22Rv1 (cell line): ENCODE measurements at regions not wholly inside any gene's neighbourhood (a gene's known extent, or its start where the extent isn't known, plus 50 kb on each side); places are given as distances from the start of the nearest gene placed in this dataset.

Experiments used
- ZFX ChIP-seq: fragments of 450-650 bp; IDR thresholded peaks from 2 replicates; pipeline ENCODE4 v1.6.1; 2017; ENCODE audit warnings: antibody characterized with exemption, borderline replicate concordance
- TF ChIP-seq, protein P1 (sequence below): fragments of 450-650 bp; IDR thresholded peaks from 2 replicates; pipeline ENCODE4 v1.5.1; 2017; ENCODE audit warnings: mild to moderate bottlenecking

DNA sequence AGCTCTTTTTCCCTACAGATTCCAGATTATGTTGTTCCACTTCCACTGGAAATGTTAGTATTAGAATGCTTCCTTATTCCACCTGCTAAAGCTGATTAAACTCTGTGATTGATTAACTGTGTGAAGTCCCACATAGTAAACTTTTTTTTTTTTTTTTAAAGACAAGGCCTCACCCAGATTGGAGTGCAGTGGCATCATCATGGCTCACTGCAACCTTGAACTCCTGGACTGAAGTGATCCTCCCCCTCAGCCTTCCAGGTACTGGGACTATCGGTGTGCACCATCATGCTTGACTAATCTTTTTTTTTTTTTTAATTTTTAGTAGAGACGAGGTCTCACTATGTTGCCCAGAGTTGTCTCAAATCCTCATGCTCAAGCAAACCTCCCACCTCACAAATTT is 108.5 kb upstream of the RBMS1 start:
- TF ChIP-seq, protein P1, sequence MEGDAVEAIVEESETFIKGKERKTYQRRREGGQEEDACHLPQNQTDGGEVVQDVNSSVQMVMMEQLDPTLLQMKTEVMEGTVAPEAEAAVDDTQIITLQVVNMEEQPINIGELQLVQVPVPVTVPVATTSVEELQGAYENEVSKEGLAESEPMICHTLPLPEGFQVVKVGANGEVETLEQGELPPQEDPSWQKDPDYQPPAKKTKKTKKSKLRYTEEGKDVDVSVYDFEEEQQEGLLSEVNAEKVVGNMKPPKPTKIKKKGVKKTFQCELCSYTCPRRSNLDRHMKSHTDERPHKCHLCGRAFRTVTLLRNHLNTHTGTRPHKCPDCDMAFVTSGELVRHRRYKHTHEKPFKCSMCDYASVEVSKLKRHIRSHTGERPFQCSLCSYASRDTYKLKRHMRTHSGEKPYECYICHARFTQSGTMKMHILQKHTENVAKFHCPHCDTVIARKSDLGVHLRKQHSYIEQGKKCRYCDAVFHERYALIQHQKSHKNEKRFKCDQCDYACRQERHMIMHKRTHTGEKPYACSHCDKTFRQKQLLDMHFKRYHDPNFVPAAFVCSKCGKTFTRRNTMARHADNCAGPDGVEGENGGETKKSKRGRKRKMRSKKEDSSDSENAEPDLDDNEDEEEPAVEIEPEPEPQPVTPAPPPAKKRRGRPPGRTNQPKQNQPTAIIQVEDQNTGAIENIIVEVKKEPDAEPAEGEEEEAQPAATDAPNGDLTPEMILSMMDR: no peak
- no peak for TF ChIP-seq ZFX
